ENCODE measurements at regions not wholly inside any gene's neighbourhood (a gene's known extent, or its start where the extent isn't known, plus 50 kb on each side); places are given as distances from the start of the nearest gene placed in this dataset.

- no peak for DNase-seq
- no peak overlapping the region for H3K27ac ChIP-seq
- TF ChIP-seq EP300 (IDR thresholded peaks at IDR 0.05; ENCODE audit: low read depth) (no peak), POLR2A (IDR thresholded peaks at IDR 0.05) (no peak), CTCF (IDR thresholded peaks at IDR 0.05) (no peak), POLR2AphosphoS5 (IDR thresholded peaks at IDR 0.05) (no peak)
- H3K27me3 ChIP-seq: no peaks in the 10 kb centered on the region
- H3K9me3 ChIP-seq: no peaks in the 10 kb centered on the region
- in situ Hi-C loops (cut with MboI; ENCODE audit: low pct_ligation_motif_present in 1 of 4, low pct_unique_long_range_greater_than_20kb in 1 of 4, low sequenced_read_pairs in 3 of 4) (no loop called here), intact Hi-C loops (cut with DNase I; ENCODE audit: low total_unique reads) (no loop called here)
- no peaks in the 10 kb centered on the region for H3K36me3 ChIP-seq
- H3K4me3 ChIP-seq: no peak overlapping the region
- WGBS, 2 donors (ENCODE audit: low coverage in 1 of 2): 80 to 92% methylated on average over 5 of the region's 5 CpGs
- H3K4me1 ChIP-seq: no peaks in the 10 kb centered on the region
Measured at GRCh38 chr10:52446391-52446790, 132.3 kb downstream of the DKK1 start.

- no peak overlapping the region for H3K4me3 ChIP-seq
- no peak for DNase-seq
- H3K9me3 ChIP-seq: no peaks in the 10 kb centered on the region
- TF ChIP-seq POLR2AphosphoS5 (IDR thresholded peaks at IDR 0.05): no peak
- no peak for TF ChIP-seq CTCF (IDR thresholded peaks at IDR 0.05)
- TF ChIP-seq POLR2A (IDR thresholded peaks at IDR 0.05): no peak
- TF ChIP-seq EP300 (IDR thresholded peaks at IDR 0.05; ENCODE audit: low read depth): no peak
- in situ Hi-C loops (cut with MboI; ENCODE audit: low pct_ligation_motif_present in 1 of 4, low pct_unique_long_range_greater_than_20kb in 1 of 4, low sequenced_read_pairs in 3 of 4): no loop called here
- no peaks in the 10 kb centered on the region for H3K36me3 ChIP-seq
- intact Hi-C loops (cut with DNase I; ENCODE audit: low total_unique reads): no loop called here
- H3K27me3 ChIP-seq: no peaks in the 10 kb centered on the region
- H3K27ac ChIP-seq: no peak overlapping the region
- no peaks in the 10 kb centered on the region for H3K4me1 ChIP-seq
Measured at GRCh38 chr10:52447931-52448353, 133.9 kb downstream of the DKK1 start.

DNA sequence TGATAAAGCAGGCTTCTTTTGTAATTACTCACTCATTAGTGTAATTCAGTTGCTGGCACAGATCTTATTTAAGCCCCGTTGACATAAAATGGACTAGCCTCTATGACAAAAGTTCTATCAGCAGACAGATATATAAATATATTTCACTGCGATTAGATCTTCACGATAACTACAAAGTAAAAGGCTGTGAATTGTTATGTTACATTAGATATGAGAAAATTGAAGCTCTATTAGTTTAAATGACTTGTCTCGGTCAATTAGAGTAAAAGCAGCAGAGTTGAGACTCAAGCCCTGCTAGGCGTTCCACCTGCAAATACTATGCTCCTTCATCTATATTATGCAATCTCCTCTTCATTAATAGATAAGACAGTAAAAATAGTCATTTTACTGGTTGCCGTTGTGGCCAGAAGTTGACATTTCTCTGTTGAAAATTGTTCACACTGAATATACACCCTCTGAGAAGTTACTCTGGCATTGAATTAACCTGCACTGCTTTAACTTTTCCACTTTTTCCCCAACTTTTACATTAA, 136.7 kb downstream of the DKK1 start:
- Histone ChIP-seq H3K36me3 (no peaks in the 10 kb centered on the region), H3K27me3 (no peaks in the 10 kb centered on the region), H3K27ac (no peak overlapping the region), H3K9me3 (no peaks in the 10 kb centered on the region), H3K4me1 (no peaks in the 10 kb centered on the region), H3K4me3 (no peak overlapping the region)
- WGBS, 2 donors (ENCODE audit: low coverage in 1 of 2): 84 to 93% methylated on average over 6 of the region's 6 CpGs
- in situ Hi-C loops (cut with MboI; ENCODE audit: low pct_ligation_motif_present in 1 of 4, low pct_unique_long_range_greater_than_20kb in 1 of 4, low sequenced_read_pairs in 3 of 4) (no loop called here), intact Hi-C loops (cut with DNase I; ENCODE audit: low total_unique reads) (no loop called here)
- no peak for DNase-seq
- no peak for TF ChIP-seq POLR2A (IDR thresholded peaks at IDR 0.05)

- no peak for TF ChIP-seq CTCF (IDR thresholded peaks at IDR 0.05)
- no peak for TF ChIP-seq POLR2AphosphoS5 (IDR thresholded peaks at IDR 0.05)
- no peak for TF ChIP-seq EP300 (IDR thresholded peaks at IDR 0.05; ENCODE audit: low read depth)
- TF ChIP-seq POLR2A (IDR thresholded peaks at IDR 0.05): no peak
- no peaks in the 10 kb centered on the region for H3K27me3 ChIP-seq
- H3K27ac ChIP-seq: no peak overlapping the region
- H3K4me1 ChIP-seq: no peaks in the 10 kb centered on the region
- in situ Hi-C loops (cut with MboI; ENCODE audit: low pct_ligation_motif_present in 1 of 4, low pct_unique_long_range_greater_than_20kb in 1 of 4, low sequenced_read_pairs in 3 of 4) (no loop called here), intact Hi-C loops (cut with DNase I; ENCODE audit: low total_unique reads) (no loop called here)
- no peak overlapping the region for H3K4me3 ChIP-seq
- no peaks in the 10 kb centered on the region for H3K36me3 ChIP-seq
- no peaks in the 10 kb centered on the region for H3K9me3 ChIP-seq
- DNase-seq: no peak
Measured at GRCh38 chr10:52451817-52452216, 137.7 kb downstream of the DKK1 start.

All from transverse colon (tissue), 4 donors.